Hepatocyte (in vitro differentiated cells): ENCODE measurements at regions not wholly inside any gene's neighbourhood (a gene's known extent, or its start where the extent isn't known, plus 50 kb on each side); places are given as distances from the start of the nearest gene placed in this dataset.

Experiments
- DNase-seq: peaks from one replicate; pipeline ENCODE4 v3.0.0-alpha.2; 2016; ENCODE audit warnings: low spot score
- H2AFZ ChIP-seq: fragments of 200-600 bp; sonication (generic); 2 replicates; pipeline ENCODE4 v1.6.0; 2016; ENCODE audit warnings: antibody characterized with exemption, mild to moderate bottlenecking
- H3K27ac ChIP-seq: fragments of 200-600 bp; sonication (generic); 2 replicates; pipeline ENCODE4 v1.5.1; 2016; ENCODE audit warnings: mild to moderate bottlenecking
- H3K27me3 ChIP-seq: fragments of 200-600 bp; sonication (generic); 2 replicates; pipeline ENCODE4 v1.6.1; 2016
- H3K36me3 ChIP-seq: fragments of 200-600 bp; sonication (generic); replicated peaks from 2 replicates; pipeline ENCODE4 v1.5.1; 2016; ENCODE audit warnings: low read depth; ENCODE audit not compliant: insufficient read depth
- H3K4me1 ChIP-seq: fragments of 200-600 bp; sonication (generic); 2 replicates; pipeline ENCODE4 v1.5.1; 2016; ENCODE audit warnings: mild to moderate bottlenecking, moderate library complexity; ENCODE audit not compliant: insufficient read depth
- H3K4me2 ChIP-seq: fragments of 200-600 bp; sonication (generic); 2 replicates; pipeline ENCODE4 v1.6.0; 2016
- H3K4me3 ChIP-seq: fragments of 200-600 bp; sonication (generic); 2 replicates; pipeline ENCODE4 v1.5.1; 2016; ENCODE audit warnings: mild to moderate bottlenecking
- H3K79me2 ChIP-seq: fragments of 200-600 bp; sonication (generic); 2 replicates; pipeline ENCODE4 v1.6.0; 2017; ENCODE audit warnings: mild to moderate bottlenecking
- H3K9me2 ChIP-seq: fragments of 200-600 bp; sonication (generic); replicated peaks from 2 replicates; pipeline ENCODE4 v1.6.0; 2017; ENCODE audit warnings: mild to moderate bottlenecking; ENCODE audit not compliant: insufficient read depth
- H3K9me3 ChIP-seq: fragments of 200-600 bp; sonication (generic); 2 replicates; pipeline ENCODE4 v1.5.1; 2016; ENCODE audit warnings: low read depth, mild to moderate bottlenecking
- H4K20me1 ChIP-seq: fragments of 200-600 bp; sonication (generic); 2 replicates; pipeline ENCODE4 v1.6.0; 2016; ENCODE audit warnings: mild to moderate bottlenecking; ENCODE audit not compliant: insufficient read depth, poor library complexity, severe bottlenecking
- EZH2 ChIP-seq: fragments of 200-600 bp; sonication (generic); IDR thresholded peaks from 2 replicates; pipeline ENCODE4 v1.6.1; 2016; ENCODE audit warnings: antibody characterized with exemption, mild to moderate bottlenecking, borderline replicate concordance
- EZH2phosphoT487 ChIP-seq: fragments of 200-600 bp; sonication (generic); IDR thresholded peaks from one replicate; pipeline ENCODE4 v1.6.1; 2018; ENCODE audit warnings: antibody characterized with exemption, mild to moderate bottlenecking, low read depth, moderate library complexity; ENCODE audit not compliant: unreplicated experiment, severe bottlenecking
- WGBS: methylation state at CpG from one replicate; pipeline ENCODE4 v1.1.6; 2016; ENCODE audit warnings: low lambda C conversion rate; ENCODE audit errors: missing lambda C conversion rate; 5-methylcytosine and 5-hydroxymethylcytosine counted together
- TF ChIP-seq, protein P1 (sequence below): fragments of 200-600 bp; sonication (generic); IDR thresholded peaks from 2 replicates; pipeline ENCODE4 v1.5.1; 2016; ENCODE audit warnings: antibody characterized with exemption, mild to moderate bottlenecking; ENCODE audit not compliant: poor library complexity

DNA sequence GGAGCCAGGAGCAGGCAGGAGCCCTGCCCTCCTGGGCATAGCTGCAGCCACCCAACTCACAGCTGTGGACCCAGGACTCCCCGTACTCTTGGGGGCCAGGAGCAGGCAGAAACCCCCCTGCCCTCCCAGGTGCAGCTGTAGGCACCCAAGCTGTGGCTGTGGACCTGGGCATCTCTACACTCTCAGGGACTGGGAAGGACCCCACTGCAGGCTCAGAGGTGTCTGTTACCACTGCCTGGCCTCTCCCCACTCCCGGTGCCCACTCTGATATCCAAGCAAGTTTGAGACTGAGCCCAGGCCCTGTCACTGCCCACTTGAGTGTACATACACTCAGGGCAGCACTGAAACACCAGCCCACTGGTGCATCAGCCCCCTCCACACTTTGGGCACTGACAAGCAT lies 193.5 kb upstream of the MANEA start:
- Histone ChIP-seq H4K20me1 (no peaks in the 10 kb centered on the region), H3K9me2 (no peaks in the 10 kb centered on the region), H3K27ac (no peak overlapping the region), H3K27me3 (no peaks in the 10 kb centered on the region), H3K79me2 (no peaks in the 10 kb centered on the region), H2AFZ (no peak overlapping the region), H3K4me3 (no peak overlapping the region), H3K4me2 (no peak overlapping the region), H3K36me3 (no peaks in the 10 kb centered on the region), H3K4me1 (no peaks in the 10 kb centered on the region), H3K9me3 (no peaks in the 10 kb centered on the region)
- WGBS, result 100% methylated on average over 2 of the region's 2 CpGs
- no peak for DNase-seq
- TF ChIP-seq, protein P1, sequence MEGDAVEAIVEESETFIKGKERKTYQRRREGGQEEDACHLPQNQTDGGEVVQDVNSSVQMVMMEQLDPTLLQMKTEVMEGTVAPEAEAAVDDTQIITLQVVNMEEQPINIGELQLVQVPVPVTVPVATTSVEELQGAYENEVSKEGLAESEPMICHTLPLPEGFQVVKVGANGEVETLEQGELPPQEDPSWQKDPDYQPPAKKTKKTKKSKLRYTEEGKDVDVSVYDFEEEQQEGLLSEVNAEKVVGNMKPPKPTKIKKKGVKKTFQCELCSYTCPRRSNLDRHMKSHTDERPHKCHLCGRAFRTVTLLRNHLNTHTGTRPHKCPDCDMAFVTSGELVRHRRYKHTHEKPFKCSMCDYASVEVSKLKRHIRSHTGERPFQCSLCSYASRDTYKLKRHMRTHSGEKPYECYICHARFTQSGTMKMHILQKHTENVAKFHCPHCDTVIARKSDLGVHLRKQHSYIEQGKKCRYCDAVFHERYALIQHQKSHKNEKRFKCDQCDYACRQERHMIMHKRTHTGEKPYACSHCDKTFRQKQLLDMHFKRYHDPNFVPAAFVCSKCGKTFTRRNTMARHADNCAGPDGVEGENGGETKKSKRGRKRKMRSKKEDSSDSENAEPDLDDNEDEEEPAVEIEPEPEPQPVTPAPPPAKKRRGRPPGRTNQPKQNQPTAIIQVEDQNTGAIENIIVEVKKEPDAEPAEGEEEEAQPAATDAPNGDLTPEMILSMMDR, result no peak
- TF ChIP-seq EZH2phosphoT487, result no peak
- no peak for TF ChIP-seq EZH2

DNA sequence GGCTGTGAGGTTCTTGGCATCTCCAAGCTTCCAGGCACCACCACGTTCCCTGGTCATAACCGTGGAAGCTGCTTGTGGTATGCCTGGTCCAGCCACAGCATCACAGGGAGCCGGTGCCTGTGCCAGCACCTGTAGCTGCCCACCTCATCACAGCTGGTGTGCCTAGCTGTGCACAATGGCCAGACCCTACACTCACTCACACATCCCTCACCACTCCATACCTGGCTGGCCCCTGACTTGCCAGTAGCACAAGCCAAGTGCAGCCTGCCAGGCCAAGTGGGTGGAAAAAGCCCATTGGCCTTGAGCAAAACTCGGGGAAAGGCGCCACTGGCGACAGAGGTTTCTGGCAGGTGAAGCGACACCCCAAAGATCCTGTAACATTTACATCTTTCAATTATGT lies 192.3 kb upstream of the MANEA start:
- WGBS, result 96% methylated on average over 7 of the region's 7 CpGs
- Histone ChIP-seq H3K4me1 (no peaks in the 10 kb centered on the region), H3K79me2 (no peaks in the 10 kb centered on the region), H3K36me3 (no peaks in the 10 kb centered on the region), H3K4me3 (no peak overlapping the region), H3K27me3 (no peaks in the 10 kb centered on the region), H2AFZ (no peak overlapping the region), H3K9me3 (no peaks in the 10 kb centered on the region), H3K4me2 (no peak overlapping the region), H4K20me1 (no peaks in the 10 kb centered on the region), H3K27ac (no peak overlapping the region), H3K9me2 (no peaks in the 10 kb centered on the region)
- DNase-seq, result no peak
- TF ChIP-seq EZH2phosphoT487 (no peak), EZH2 (no peak)
- TF ChIP-seq, protein P1, result no peak

DNA sequence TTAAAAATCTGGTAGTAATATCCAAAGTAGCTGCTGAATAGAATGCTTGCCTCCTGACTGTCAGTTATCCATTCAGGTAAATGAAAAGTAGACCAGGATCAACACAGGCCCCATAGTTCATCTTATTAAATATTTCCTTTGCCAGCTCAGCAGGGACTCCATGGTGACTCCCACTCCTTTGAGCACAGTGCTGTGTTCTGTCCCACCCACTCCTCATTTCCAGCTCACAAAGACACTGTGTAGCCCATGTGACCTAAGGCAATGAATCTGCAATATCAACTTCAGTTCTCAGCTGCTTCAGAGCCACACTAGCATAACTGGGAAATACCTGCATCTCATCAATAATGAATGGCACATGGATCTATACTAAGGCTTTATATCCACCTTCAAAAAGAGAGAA lies 189.5 kb upstream of the MANEA start:
- no peaks in the 10 kb centered on the region for H3K36me3 ChIP-seq
- no peaks in the 10 kb centered on the region for H3K9me2 ChIP-seq
- no peak for TF ChIP-seq EZH2phosphoT487
- no peak for TF ChIP-seq EZH2
- TF ChIP-seq, protein P1, result no peak
- H4K20me1 ChIP-seq, result no peaks in the 10 kb centered on the region
- H3K4me1 ChIP-seq, result no peaks in the 10 kb centered on the region
- DNase-seq, result no peak
- no peak overlapping the region for H2AFZ ChIP-seq
- H3K79me2 ChIP-seq, result no peaks in the 10 kb centered on the region
- H3K4me3 ChIP-seq, result no peak overlapping the region
- H3K27me3 ChIP-seq, result no peaks in the 10 kb centered on the region
- H3K4me2 ChIP-seq, result no peak overlapping the region
- H3K9me3 ChIP-seq, result no peaks in the 10 kb centered on the region
- H3K27ac ChIP-seq, result no peak overlapping the region

DNA sequence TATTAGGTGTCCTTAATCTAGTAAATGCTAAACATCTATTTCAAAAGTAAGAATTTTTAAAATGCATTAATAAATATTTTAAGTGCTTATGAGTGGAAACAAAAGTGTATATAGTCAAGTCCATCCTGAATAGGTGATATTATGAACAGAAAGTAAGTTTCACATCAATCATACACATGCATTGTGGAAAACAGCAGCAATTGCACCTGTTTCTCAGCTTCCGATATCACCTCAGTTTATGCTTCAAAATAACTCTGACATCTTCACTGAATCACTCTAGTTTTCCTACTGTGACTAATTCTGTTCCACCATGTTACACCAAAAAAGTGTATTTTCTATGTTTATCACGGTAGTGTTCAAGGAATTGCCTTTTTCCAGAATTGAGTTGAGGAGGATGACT lies 172.6 kb upstream of the MANEA start:
- H3K27me3 ChIP-seq, result no peaks in the 10 kb centered on the region
- TF ChIP-seq, protein P1, result no peak
- no peak for TF ChIP-seq EZH2
- TF ChIP-seq EZH2phosphoT487, result no peak
- no peaks in the 10 kb centered on the region for H3K9me3 ChIP-seq
- H2AFZ ChIP-seq, result no peak overlapping the region
- no peak overlapping the region for H3K4me2 ChIP-seq
- H3K4me1 ChIP-seq, result no peaks in the 10 kb centered on the region
- H4K20me1 ChIP-seq, result no peaks in the 10 kb centered on the region
- no peaks in the 10 kb centered on the region for H3K9me2 ChIP-seq
- H3K36me3 ChIP-seq, result no peaks in the 10 kb centered on the region
- no peaks in the 10 kb centered on the region for H3K79me2 ChIP-seq
- no peak overlapping the region for H3K27ac ChIP-seq
- H3K4me3 ChIP-seq, result no peak overlapping the region
- DNase-seq, result no peak
- WGBS, result 93% methylated on average over 2 of the region's 2 CpGs
